Stimulated activated CD4-positive, alpha-beta T cell treated with anti-CD3 and anti-CD28 coated beads, Interleukin-15, amount 100 ng/mL, for 24 hours (primary cell): ENCODE measurements at regions not wholly inside any gene's neighbourhood (a gene's known extent, or its start where the extent isn't known, plus 50 kb on each side); places are given as distances from the start of the nearest gene placed in this dataset.

ENCODE experiments used
- DNase-seq: peaks from one replicate; pipeline ENCODE4 v3.0.0-alpha.2; 2020

DNA sequence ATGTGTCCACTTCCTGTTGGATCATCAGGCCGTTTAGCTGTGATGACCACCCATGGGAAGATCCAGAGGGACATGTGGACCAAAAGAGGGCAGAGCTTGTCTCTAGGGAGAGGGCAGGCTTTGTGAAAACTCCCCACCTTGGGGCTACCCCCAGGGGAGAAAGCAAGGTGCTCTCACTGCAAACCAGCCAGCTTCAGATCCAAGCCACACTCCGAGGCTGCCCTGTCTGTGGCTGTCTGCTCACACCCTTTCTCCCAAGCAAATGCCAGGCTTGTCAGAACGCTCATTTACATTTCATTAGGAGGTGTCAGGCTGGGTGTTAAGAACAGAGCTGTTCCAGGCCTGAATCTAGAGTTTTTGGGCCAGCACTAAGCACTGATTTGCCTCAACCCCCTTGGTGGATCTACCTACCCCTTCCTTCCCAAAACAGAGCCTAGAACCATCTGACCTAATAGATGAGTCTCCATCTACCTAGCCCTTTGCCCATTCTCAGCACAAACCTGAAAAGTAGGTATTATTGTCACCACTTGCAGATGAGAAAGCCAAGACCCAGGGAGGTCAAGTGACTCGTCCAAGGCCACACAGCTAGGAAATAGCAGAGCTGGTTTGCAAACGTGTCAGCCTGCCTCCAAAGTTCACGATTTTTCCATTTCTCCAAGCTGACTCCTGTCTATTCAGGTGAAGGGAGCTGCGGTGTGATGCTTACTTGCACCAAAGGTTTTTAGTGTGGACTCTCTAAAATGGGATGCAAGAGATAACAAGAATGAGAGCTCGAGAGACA lies 130.9 kb downstream of the EMX2 start:
- no peak for DNase-seq

DNA sequence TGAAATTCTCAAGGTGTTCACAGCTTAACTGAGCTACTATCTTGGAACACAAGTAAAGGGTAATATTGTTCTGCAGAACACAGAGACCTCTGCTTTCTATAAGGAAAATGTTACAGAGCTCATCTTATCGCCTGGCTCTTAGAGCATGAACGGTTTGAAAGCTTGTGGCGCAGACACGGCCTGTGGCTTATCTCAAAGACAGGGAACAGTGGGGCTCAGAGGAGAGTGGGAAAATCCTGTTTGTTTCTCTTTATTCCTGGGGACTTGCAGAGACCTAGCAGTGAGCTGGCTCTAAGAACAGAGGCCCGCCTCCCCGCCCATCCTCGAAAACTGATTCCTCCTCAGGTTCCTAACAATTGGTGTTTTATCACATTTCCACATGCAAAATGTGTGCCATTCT lies 131.7 kb downstream of the EMX2 start:
- no peak for DNase-seq

DNA sequence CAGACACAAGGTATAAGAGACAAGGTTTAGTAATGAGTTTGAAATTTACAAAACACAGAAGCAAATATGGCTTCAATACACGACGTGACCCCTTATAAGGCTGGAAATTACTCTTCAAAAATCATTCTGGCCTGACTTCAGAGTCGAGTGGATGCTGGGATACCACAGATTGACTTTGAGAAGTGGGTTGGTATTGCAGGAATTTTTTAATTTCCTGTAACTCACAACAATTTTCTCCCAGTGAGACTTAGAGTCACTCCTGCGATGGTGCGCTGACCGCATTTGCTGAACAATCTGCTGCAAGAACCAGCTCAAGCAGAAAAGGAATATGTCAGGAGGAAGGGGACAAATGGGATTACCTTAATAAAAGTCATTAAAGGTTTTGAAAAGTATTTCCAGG lies 132.1 kb downstream of the EMX2 start:
- no peak for DNase-seq

DNA sequence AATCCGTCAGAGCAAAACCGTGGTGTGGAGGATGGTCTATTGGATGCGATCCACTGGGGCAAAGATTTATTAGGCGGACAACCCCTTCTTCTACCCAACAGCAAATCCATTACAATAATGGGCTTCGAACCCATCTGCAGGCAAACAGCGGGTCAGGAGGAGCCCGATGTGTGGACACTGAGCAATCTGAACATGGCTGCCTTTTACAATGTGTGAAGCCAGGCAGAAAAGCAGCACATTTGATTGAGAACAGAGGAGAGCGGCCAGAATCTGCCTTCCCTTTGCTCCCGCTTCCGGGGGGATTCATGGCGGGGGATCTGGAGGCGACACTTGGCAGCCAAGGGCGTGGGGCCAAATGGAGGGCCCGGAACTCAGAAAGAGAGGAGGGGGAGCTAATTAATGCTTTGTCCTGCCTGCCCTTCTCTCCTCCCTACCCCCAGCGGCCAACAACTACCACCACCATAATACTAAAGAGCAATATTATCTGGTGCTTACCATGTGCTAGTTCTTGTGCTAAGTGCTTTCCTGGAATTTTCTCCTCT lies 133.0 kb downstream of the EMX2 start:
- no peak for DNase-seq

DNA sequence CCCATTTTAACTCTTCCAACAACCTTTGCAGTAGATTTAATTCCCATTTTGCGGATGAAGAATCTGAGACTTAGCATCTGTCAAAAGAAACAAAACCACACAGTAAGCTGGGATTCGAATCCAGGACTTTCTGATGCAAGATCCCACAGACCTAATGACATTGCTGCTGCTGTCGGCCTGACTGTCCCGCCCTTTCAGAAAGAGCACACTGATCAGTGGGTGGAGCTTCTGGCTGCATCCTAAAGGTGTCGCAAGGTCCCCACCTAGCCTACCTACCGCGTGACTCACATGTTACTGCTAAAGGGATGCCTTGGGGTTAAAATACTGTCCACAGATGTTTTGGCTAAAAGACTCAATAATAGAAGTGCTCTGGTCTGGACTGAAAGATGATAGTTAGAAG lies 134.7 kb downstream of the EMX2 start:
- no peak for DNase-seq

DNA sequence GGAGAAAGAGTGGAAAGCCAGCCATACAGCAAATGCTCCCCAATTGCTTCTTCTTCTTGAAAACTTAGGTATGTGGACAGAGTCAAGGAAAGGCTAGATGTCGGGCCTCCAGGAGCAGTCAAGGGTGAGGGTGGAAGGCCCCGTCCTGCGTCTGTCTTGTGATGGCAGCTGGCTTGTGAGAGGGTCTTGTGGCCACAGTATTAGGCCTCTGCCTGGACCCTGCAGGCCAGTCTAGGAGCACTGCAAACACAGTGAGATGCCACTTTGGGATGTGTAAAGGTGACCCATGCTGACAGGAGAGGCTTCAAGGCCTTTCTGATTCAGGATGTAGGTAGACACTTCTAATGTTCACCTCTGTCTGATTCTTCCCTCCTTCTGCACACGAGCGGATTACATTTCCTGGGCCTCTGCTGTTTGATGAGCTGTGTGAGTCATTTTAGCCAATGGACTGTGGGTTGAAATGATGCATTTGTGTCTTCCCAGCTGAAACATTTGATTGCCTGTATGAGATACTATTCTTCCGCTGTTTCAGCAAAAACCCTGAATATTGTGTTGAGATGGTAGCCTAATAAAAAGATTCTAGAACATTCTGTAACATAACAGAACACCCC lies 135.4 kb downstream of the EMX2 start:
- no peak for DNase-seq

GRCh38 chr10:117680601-117681000 lies 138.1 kb downstream of the EMX2 start:
- no peak for DNase-seq

GRCh38 chr10:117681104-117681503 lies 138.6 kb downstream of the EMX2 start:
- no peak for DNase-seq

- no peak for DNase-seq
Measured at GRCh38 chr10:117684046-117684610, 141.6 kb downstream of the EMX2 start.

GRCh38 chr10:117684672-117685211 lies 142.2 kb downstream of the EMX2 start:
- DNase-seq: no peak

DNA sequence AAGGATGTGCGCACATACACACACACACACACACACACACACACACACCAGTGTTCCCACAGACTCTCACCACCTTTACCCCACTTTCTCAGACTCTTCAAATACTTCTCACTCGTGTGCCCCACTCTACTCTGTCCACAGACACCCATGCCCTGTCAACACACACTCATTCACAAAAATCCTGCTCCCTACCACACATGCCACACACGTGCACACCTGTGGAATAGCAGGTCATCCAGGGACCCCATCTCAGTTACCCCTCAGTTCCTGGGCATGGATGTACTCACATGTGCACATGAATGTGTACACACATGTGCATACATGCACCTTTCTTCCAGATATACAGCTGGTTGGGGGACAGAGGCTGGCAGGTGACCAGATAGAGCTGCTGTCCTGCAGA lies 142.9 kb downstream of the EMX2 start:
- DNase-seq: no peak

DNA sequence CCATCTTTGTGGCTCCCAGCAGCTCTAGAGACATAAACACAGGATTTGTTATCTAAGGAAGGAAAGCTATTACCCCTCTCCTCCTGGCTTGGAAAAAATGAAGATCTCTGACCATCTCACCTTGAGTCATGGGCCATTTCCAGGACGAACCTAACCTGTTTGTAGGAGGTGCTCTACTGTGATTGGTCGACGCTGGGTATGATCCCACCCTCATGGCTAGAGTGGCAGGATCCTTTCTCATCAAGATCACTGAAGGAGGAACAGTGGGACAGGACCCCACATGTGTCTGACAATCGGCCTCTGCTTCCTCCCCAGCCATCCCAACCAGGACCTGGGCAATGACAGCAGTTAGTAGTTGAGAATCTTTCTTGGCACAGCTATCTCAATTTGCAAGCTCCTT lies 144.1 kb downstream of the EMX2 start:
- DNase-seq: no peak

DNA sequence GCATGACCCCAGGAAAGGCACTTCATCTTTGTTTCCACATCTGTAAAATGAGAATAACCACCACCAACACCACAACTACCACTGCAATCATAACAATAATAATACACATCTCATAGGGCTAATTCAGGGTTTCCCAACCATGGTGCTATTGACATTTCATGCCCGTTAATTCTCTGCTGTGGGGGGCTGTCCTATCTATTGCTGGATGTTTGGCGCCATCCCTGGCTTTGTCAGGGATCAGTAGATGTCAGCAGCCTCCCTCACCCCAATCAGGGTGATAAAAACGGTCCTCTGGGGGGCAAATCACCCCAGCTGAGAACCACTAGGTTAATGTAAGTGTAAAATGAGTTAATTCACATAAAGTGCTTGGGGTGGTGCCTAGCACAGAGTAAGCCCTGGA lies 145.8 kb downstream of the EMX2 start:
- no peak for DNase-seq

DNA sequence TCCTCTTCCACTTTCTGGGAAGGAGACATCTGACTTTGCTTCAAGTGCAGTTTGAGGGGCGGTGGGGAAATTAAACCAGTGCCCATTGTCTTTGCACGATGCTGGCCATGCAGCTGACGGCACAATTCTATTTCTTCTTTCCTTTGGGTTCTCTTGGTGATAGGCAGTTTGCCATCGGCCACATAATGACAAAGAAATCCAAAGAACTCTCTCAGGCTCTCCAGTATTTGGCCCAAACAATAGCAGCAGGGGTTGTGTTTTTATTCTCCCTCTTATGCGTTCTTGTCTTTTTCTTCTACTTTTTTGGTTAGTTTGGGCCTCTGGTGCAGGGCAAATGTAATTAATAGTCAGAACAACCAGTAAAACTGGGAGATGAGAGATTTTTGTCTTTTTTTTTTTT lies 147.0 kb downstream of the EMX2 start:
- DNase-seq: no peak

GRCh38 chr10:117690359-117690758 lies 147.8 kb downstream of the EMX2 start:
- DNase-seq: no peak

DNA sequence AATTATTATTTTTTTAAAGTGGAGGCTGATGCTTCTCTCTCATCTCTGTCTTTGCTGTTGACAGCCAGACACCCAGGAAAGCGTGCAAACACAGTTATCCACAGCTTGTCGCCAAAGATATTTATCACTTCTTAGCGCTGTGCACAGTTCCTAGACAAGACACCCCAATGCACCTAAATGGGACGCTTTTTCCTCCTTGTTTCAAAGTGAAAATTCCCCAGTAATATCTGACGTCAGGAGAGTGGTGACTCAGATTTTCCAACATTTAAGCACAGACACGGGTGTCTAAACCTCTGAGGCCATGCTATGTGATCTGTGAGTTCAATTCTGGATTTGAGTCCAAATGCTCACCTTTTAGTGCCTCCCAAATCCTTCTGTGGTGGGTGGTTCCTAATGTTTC lies 151.6 kb downstream of the EMX2 start:
- DNase-seq: no peak

- no peak for DNase-seq
Measured at GRCh38 chr10:117697402-117697801, 154.9 kb downstream of the EMX2 start.

DNA sequence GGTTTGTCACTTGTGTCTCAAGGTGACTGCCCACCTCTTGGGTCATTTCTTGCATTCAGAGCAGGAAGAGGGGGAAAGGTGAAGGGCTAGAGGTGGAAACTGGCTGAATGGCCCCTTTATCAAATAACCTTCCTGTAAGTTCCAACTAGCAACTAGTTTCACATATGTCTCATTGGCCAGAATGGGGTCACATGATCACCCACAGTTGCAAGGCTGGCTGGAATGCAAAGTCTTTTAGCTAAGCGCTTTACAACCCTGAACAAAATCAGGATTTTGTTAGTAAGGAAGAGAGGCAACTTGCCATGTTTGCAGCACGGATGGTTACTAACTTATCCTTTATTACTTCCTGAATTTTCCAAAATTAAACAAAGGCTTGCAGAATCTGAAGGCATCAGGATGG lies 156.3 kb downstream of the EMX2 start:
- no peak for DNase-seq

DNA sequence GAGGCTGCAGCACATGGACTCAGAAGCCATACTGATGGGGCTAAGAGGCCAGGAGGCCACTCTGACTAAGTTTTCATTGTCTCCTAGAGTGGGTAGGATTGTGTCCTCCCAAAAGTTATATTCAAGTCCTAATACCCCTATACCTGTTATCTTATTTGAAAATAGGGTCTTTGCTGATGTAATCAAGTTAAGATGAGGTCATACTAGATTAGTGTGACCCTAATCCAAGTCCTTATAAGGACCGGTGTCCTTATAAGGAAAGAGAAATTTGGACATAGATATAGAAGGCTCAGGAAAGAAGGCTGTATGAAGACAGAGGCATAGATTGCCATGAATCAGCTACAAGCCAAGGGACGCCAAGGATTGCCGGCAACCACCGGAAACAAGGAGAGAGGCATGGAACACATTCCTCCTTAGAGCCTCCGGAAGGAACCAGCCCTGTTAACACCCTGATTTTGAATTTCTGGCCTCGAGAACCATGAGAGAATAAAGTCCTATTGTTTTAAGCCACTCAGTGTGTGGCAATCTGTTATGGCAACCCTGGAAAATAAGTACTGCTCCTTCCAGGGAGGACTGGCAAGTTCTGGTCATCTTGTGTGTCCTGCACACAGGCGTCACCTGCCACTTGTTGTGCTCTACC lies 157.0 kb downstream of the EMX2 start:
- no peak for DNase-seq

- DNase-seq: no peak
Measured at GRCh38 chr10:117710181-117710798, 167.7 kb downstream of the EMX2 start.

GRCh38 chr10:117716889-117717288 lies 174.3 kb downstream of the EMX2 start:
- DNase-seq: no peak

DNA sequence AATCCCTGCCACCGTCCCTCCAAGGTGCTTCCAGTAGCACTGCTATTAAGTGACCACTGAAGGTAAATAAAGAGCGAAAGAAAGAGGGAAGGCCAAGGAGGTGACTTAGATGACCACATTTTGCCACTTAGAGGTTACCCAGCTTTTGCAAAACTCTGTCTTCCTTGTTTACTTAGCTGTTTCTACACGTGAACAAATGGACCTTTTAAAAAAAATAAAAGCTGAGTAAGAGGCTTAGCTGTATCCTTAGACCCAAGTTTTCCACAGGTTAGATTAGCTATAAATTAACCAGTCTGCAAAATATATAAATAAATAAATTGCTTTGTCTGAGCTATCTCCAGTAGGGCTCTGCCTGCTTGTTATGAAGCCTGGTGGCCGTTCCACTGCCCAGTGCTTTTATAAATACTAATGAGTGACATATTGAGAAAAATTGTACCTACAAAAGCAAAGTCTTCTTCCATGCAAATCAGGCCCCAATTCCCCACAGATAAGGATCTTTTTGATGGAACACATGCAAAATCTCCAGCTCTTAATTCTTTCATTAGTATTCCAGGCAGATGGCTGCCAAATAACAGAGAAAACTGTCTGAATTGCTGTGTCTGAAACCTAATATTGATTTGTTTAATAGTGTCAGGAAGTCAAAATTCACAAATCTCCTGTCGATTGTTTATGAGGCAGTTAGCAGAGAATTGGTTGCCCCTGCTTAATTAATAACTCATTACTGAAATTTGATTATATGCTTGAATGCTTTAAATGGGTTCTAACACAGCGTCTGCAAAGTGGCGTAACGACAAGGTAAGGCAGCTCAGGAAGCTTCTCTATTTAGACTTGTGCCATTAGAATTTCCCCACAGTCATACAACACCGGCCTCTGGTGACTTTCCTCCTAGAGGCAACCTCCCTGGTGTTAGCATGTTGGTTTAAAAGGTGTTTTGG lies 176.7 kb downstream of the EMX2 start:
- DNase-seq: no peak
